Loucy (cell line): ENCODE measurements at regions not wholly inside any gene's neighbourhood (a gene's known extent, or its start where the extent isn't known, plus 50 kb on each side); places are given as distances from the start of the nearest gene placed in this dataset.
"Not testable (repeated sequence)": the region's sequence is repeated elsewhere in the genome, so short reads cannot be mapped to it uniquely, and the experiment has no call there.

ENCODE experiments used
- H2AFZ ChIP-seq: fragments of 200-600 bp; sonication (generic); 2 replicates; pipeline ENCODE4 v1.6.0; 2016; ENCODE audit warnings: antibody characterized with exemption, mild to moderate bottlenecking, low read length, moderate library complexity
- H3F3A ChIP-seq: fragments of 200-600 bp; 2 replicates; pipeline ENCODE4 v1.6.0; 2016; ENCODE audit warnings: antibody characterized with exemption, low read depth, mild to moderate bottlenecking
- H3K27me3 ChIP-seq: fragments of 200-600 bp; sonication (generic); 2 replicates; pipeline ENCODE4 v1.6.1; 2014; ENCODE audit warnings: low read length, mild to moderate bottlenecking; ENCODE audit not compliant: insufficient read depth, poor library complexity, severe bottlenecking
- H3K36me3 ChIP-seq: fragments of 200-600 bp; sonication (generic); 2 replicates; pipeline ENCODE4 v1.6.1; 2016; ENCODE audit warnings: low read length; ENCODE audit not compliant: insufficient read depth
- H3K4me1 ChIP-seq: fragments of 200-600 bp; sonication (generic); 2 replicates; pipeline ENCODE4 v1.5.1; 2014; ENCODE audit warnings: low read length, mild to moderate bottlenecking; ENCODE audit not compliant: insufficient read depth, poor library complexity, severe bottlenecking
- H3K4me2 ChIP-seq: fragments of 200-600 bp; sonication (generic); 2 replicates; pipeline ENCODE4 v1.6.0; 2014; ENCODE audit warnings: antibody characterized with exemption, low read length, low read depth, mild to moderate bottlenecking; ENCODE audit not compliant: poor library complexity, severe bottlenecking
- H3K4me3 ChIP-seq: fragments of 200-600 bp; sonication (generic); 2 replicates; pipeline ENCODE4 v1.5.1; 2014; ENCODE audit warnings: low read length, mild to moderate bottlenecking, mixed read lengths; ENCODE audit not compliant: poor library complexity, severe bottlenecking
- H3K79me2 ChIP-seq: fragments of 200-600 bp; sonication (generic); 2 replicates; pipeline ENCODE4 v1.6.1; 2014; ENCODE audit warnings: low read length; ENCODE audit not compliant: insufficient read depth
- H3K9ac ChIP-seq: fragments of 200-600 bp; sonication (generic); 2 replicates; pipeline ENCODE4 v1.6.0; 2014; ENCODE audit warnings: mild to moderate bottlenecking, low read depth, low read length, moderate library complexity; ENCODE audit not compliant: poor library complexity, severe bottlenecking
- H3K9me2 ChIP-seq: fragments of 200-600 bp; sonication (generic); replicated peaks from 2 replicates; pipeline ENCODE4 v1.6.1; 2016; ENCODE audit warnings: low read depth, low read length, mixed read lengths
- H3K9me3 ChIP-seq: fragments of 200-600 bp; sonication (generic); 2 replicates; pipeline ENCODE4 v1.6.1; 2014; ENCODE audit warnings: mild to moderate bottlenecking, antibody characterized with exemption, low read length, low read depth; ENCODE audit not compliant: insufficient read depth
- H4K20me1 ChIP-seq: fragments of 200-600 bp; sonication (generic); 2 replicates; pipeline ENCODE4 v1.6.0; 2014; ENCODE audit warnings: antibody characterized with exemption, low read length, mild to moderate bottlenecking; ENCODE audit not compliant: insufficient read depth, poor library complexity, severe bottlenecking
- CTCF ChIP-seq: fragments of 200-600 bp; sonication (generic); conservative IDR thresholded peaks from 2 replicates; pipeline ENCODE4 v1.5.1; 2014; ENCODE audit warnings: mild to moderate bottlenecking, antibody characterized with exemption, low read length
- EZH2phosphoT487 ChIP-seq: fragments of 200-600 bp; IDR thresholded peaks from 2 replicates; pipeline ENCODE4 v1.6.1; 2018; ENCODE audit warnings: antibody characterized with exemption, mild to moderate bottlenecking, moderate library complexity, borderline replicate concordance

- H3K4me1 ChIP-seq: no peaks in the 10 kb centered on the region
- no peaks in the 10 kb centered on the region for H3F3A ChIP-seq
- no peaks in the 10 kb centered on the region for H3K27me3 ChIP-seq
- no peak overlapping the region for H3K9ac ChIP-seq
- no peaks in the 10 kb centered on the region for H3K9me2 ChIP-seq
- H3K36me3 ChIP-seq: no peaks in the 10 kb centered on the region
- H2AFZ ChIP-seq: no peak overlapping the region
- no peaks in the 10 kb centered on the region for H4K20me1 ChIP-seq
- H3K4me2 ChIP-seq: no peak overlapping the region
- H3K79me2 ChIP-seq: no peaks in the 10 kb centered on the region
- H3K9me3 ChIP-seq: no peaks in the 10 kb centered on the region
- H3K4me3 ChIP-seq: no peak overlapping the region
- TF ChIP-seq EZH2phosphoT487 (no peak), CTCF (no peak)
Observed at GRCh38 chr11:96744697-96745096, 354.9 kb downstream of the JRKL start.

GRCh38 chr11:96748639-96749370, 359.0 kb downstream of the JRKL start:
- Histone ChIP-seq H3K9me3 (no peaks in the 10 kb centered on the region), H3K36me3 (no peaks in the 10 kb centered on the region), H2AFZ (no peak overlapping the region), H3K79me2 (no peaks in the 10 kb centered on the region), H3F3A (no peaks in the 10 kb centered on the region), H4K20me1 (no peaks in the 10 kb centered on the region), H3K9ac (no peak overlapping the region), H3K9me2 (no peaks in the 10 kb centered on the region), H3K27me3 (no peaks in the 10 kb centered on the region), H3K4me2 (no peak overlapping the region), H3K4me1 (no peaks in the 10 kb centered on the region), H3K4me3 (no peak overlapping the region)
- TF ChIP-seq CTCF (no peak), EZH2phosphoT487 (no peak)

GRCh38 chr11:96751807-96752206, 362.0 kb downstream of the JRKL start:
- H3K9me2 ChIP-seq, H2AFZ ChIP-seq, H3K4me2 ChIP-seq, H3K9me3 ChIP-seq, H3F3A ChIP-seq, H3K36me3 ChIP-seq, H3K27me3 ChIP-seq, H3K9ac ChIP-seq, H4K20me1 ChIP-seq, H3K79me2 ChIP-seq, H3K4me3 ChIP-seq, H3K4me1 ChIP-seq: not testable (repeated sequence)

GRCh38 chr11:96752221-96752620, 362.4 kb downstream of the JRKL start:
- no peak overlapping the region for H3K4me3 ChIP-seq

More at GRCh38 chr11:96752221-96752620, 362.4 kb downstream of the JRKL start:
- Histone ChIP-seq H4K20me1 (no peaks in the 10 kb centered on the region), H2AFZ (no peak overlapping the region), H3K9me2 (no peaks in the 10 kb centered on the region), H3F3A (no peaks in the 10 kb centered on the region), H3K79me2 (no peaks in the 10 kb centered on the region), H3K9ac (no peak overlapping the region), H3K9me3 (no peaks in the 10 kb centered on the region), H3K4me1 (no peaks in the 10 kb centered on the region), H3K36me3 (no peaks in the 10 kb centered on the region), H3K27me3 (no peaks in the 10 kb centered on the region), H3K4me2 (no peak overlapping the region)
- TF ChIP-seq EZH2phosphoT487: no peak
- no peak for TF ChIP-seq CTCF
